SK-N-SH treated with all-trans-retinoic acid at 6 μM for 48 hours (cell line): ENCODE measurements at regions not wholly inside any gene's neighbourhood (a gene's known extent, or its start where the extent isn't known, plus 50 kb on each side); places are given as distances from the start of the nearest gene placed in this dataset.

Source experiments
- ARNTL ChIP-seq: fragments of 450-650 bp; formaldehyde crosslinking; IDR thresholded peaks from 2 replicates; pipeline ENCODE4 v1.5.0; 2020; ENCODE audit warnings: low read depth, mild to moderate bottlenecking, moderate library complexity, borderline replicate concordance
- BACH2 ChIP-seq: fragments of 250-450 bp; sonication (Bioruptor Pico); IDR thresholded peaks from 2 replicates; pipeline ENCODE4 v1.9.0; 2021; ENCODE audit warnings: mild to moderate bottlenecking, borderline replicate concordance
- GLIS3 ChIP-seq: fragments of 250-450 bp; sonication (Bioruptor Pico); IDR thresholded peaks from 2 replicates; pipeline ENCODE4 v1.5.0; 2020; ENCODE audit warnings: mild to moderate bottlenecking, moderate library complexity
- PPARA ChIP-seq: fragments of 250-450 bp; sonication (Bioruptor Pico); IDR thresholded peaks from 2 replicates; pipeline ENCODE4 v1.5.0; 2020; ENCODE audit warnings: mild to moderate bottlenecking, borderline replicate concordance
- RARB ChIP-seq: fragments of 250-450 bp; sonication (Bioruptor Pico); IDR thresholded peaks from 2 replicates; pipeline ENCODE4 v1.8.0; 2021; ENCODE audit warnings: mild to moderate bottlenecking, moderate library complexity
- SNAI2 ChIP-seq: fragments of 250-450 bp; sonication (Bioruptor Pico); IDR thresholded peaks from 2 replicates; pipeline ENCODE4 v1.5.0; 2020; ENCODE audit warnings: mild to moderate bottlenecking, moderate library complexity
- ZFP30 ChIP-seq: fragments of 450-650 bp; formaldehyde crosslinking; IDR thresholded peaks from 2 replicates; pipeline ENCODE4 v1.5.0; 2022; ENCODE audit warnings: mild to moderate bottlenecking, moderate library complexity
- TF ChIP-seq, protein P1 (sequence below): fragments of 250-450 bp; sonication (Bioruptor Pico); IDR thresholded peaks from 2 replicates; pipeline ENCODE4 v1.5.0; 2020; ENCODE audit warnings: mild to moderate bottlenecking, moderate library complexity
- TF ChIP-seq, protein P2 (sequence below): fragments of 250-450 bp; sonication (Bioruptor Pico); IDR thresholded peaks from 2 replicates; pipeline ENCODE4 v1.8.0; 2020; ENCODE audit warnings: mild to moderate bottlenecking, moderate library complexity, borderline replicate concordance

DNA sequence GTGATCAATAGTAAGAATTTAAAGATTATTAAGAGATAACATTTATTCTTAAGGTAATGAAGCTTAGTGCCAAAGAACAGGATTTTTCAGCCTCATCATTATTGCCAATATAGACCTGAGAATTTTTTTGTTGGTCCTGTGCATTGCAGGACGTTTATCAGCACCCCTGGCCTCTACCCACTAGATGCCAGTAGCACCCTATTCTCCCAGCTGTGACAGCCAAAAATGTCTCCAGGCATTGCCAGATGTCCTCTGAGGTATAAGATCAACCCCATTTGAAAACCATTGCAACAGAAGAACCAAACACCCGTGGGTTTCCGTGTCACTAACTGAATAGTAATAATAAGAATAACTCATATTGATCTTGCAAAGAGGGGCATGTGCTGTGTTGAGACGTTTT is 700.0 kb upstream of the SOX11 start:
- no peak for TF ChIP-seq GLIS3
- TF ChIP-seq, protein P1, sequence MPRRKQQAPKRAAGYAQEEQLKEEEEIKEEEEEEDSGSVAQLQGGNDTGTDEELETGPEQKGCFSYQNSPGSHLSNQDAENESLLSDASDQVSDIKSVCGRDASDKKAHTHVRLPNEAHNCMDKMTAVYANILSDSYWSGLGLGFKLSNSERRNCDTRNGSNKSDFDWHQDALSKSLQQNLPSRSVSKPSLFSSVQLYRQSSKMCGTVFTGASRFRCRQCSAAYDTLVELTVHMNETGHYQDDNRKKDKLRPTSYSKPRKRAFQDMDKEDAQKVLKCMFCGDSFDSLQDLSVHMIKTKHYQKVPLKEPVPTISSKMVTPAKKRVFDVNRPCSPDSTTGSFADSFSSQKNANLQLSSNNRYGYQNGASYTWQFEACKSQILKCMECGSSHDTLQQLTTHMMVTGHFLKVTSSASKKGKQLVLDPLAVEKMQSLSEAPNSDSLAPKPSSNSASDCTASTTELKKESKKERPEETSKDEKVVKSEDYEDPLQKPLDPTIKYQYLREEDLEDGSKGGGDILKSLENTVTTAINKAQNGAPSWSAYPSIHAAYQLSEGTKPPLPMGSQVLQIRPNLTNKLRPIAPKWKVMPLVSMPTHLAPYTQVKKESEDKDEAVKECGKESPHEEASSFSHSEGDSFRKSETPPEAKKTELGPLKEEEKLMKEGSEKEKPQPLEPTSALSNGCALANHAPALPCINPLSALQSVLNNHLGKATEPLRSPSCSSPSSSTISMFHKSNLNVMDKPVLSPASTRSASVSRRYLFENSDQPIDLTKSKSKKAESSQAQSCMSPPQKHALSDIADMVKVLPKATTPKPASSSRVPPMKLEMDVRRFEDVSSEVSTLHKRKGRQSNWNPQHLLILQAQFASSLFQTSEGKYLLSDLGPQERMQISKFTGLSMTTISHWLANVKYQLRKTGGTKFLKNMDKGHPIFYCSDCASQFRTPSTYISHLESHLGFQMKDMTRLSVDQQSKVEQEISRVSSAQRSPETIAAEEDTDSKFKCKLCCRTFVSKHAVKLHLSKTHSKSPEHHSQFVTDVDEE (CRISPR knock-in tag), result no peak
- no peak for TF ChIP-seq ARNTL (CRISPR knock-in tag)
- TF ChIP-seq, protein P2, sequence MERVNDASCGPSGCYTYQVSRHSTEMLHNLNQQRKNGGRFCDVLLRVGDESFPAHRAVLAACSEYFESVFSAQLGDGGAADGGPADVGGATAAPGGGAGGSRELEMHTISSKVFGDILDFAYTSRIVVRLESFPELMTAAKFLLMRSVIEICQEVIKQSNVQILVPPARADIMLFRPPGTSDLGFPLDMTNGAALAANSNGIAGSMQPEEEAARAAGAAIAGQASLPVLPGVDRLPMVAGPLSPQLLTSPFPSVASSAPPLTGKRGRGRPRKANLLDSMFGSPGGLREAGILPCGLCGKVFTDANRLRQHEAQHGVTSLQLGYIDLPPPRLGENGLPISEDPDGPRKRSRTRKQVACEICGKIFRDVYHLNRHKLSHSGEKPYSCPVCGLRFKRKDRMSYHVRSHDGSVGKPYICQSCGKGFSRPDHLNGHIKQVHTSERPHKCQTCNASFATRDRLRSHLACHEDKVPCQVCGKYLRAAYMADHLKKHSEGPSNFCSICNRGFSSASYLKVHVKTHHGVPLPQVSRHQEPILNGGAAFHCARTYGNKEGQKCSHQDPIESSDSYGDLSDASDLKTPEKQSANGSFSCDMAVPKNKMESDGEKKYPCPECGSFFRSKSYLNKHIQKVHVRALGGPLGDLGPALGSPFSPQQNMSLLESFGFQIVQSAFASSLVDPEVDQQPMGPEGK (CRISPR knock-in tag), result no peak
- no peak for TF ChIP-seq BACH2 (CRISPR knock-in tag)
- TF ChIP-seq SNAI2 (CRISPR knock-in tag), result no peak
- TF ChIP-seq ZFP30 (CRISPR knock-in tag), result no peak
- no peak for TF ChIP-seq RARB
- TF ChIP-seq PPARA (CRISPR knock-in tag), result no peak
